8988T (cell line): ENCODE measurements at regions not wholly inside any gene's neighbourhood (a gene's known extent, or its start where the extent isn't known, plus 50 kb on each side); places are given as distances from the start of the nearest gene placed in this dataset.

Experiments used
- DNase-seq: peaks from one replicate; pipeline ENCODE4 v3.0.0; 2011

GRCh38 chr16:6484081-6484480 is 848.6 kb upstream of the RBFOX1 start:
- no peak for DNase-seq

- DNase-seq = no peak
Measured at GRCh38 chr16:6483469-6484033, 849.1 kb upstream of the RBFOX1 start.

- DNase-seq = no peak
Measured at GRCh38 chr16:6482696-6483468, 849.8 kb upstream of the RBFOX1 start.

- DNase-seq = no peak
Measured at GRCh38 chr16:6481894-6482293, 850.8 kb upstream of the RBFOX1 start.

GRCh38 chr16:6453742-6454141 is 878.9 kb upstream of the RBFOX1 start:
- DNase-seq = no peak

- DNase-seq = no peak
Measured at GRCh38 chr16:6447021-6447790, 885.4 kb upstream of the RBFOX1 start.

- DNase-seq = no peak
Measured at GRCh38 chr16:6446370-6446769, 886.3 kb upstream of the RBFOX1 start.

- no peak for DNase-seq
Measured at GRCh38 chr16:6439129-6439528, 893.5 kb upstream of the RBFOX1 start.

- no peak for DNase-seq
Measured at GRCh38 chr16:6428861-6429260, 903.8 kb upstream of the RBFOX1 start.

GRCh38 chr16:6427621-6428020 is 905.0 kb upstream of the RBFOX1 start:
- no peak for DNase-seq

GRCh38 chr16:6407596-6407995 is 925.0 kb upstream of the RBFOX1 start:
- no peak for DNase-seq

- DNase-seq = no peak
Measured at GRCh38 chr16:6406028-6406427, 926.6 kb upstream of the RBFOX1 start.

- DNase-seq = no peak
Measured at GRCh38 chr16:6382924-6383459, 949.7 kb upstream of the RBFOX1 start.

- DNase-seq = no peak
Measured at GRCh38 chr16:6381896-6382295, 950.7 kb upstream of the RBFOX1 start.

- DNase-seq = no peak
Measured at GRCh38 chr16:6377956-6378355, 954.7 kb upstream of the RBFOX1 start.

GRCh38 chr16:6375465-6376075 is 957.1 kb upstream of the RBFOX1 start:
- DNase-seq = no peak

- DNase-seq = no peak
Measured at GRCh38 chr16:6374821-6375220, 957.8 kb upstream of the RBFOX1 start.

GRCh38 chr16:6364846-6365245 is 967.8 kb upstream of the RBFOX1 start:
- no peak for DNase-seq

- no peak for DNase-seq
Measured at GRCh38 chr16:6363896-6364607, 968.6 kb upstream of the RBFOX1 start.

GRCh38 chr16:6363396-6363795 is 969.2 kb upstream of the RBFOX1 start:
- DNase-seq = no peak

GRCh38 chr16:6362321-6362720 is 970.3 kb upstream of the RBFOX1 start:
- DNase-seq = no peak

GRCh38 chr16:6360641-6361040 is 972.0 kb upstream of the RBFOX1 start:
- DNase-seq = no peak

- DNase-seq = no peak
Measured at GRCh38 chr16:6356911-6357310, 975.7 kb upstream of the RBFOX1 start.
